Stimulated activated CD4-positive, alpha-beta T cell treated with anti-CD3 and anti-CD28 coated beads, Interleukin-4, amount 100 ng/mL, for 48 hours (primary cell): ENCODE measurements at regions not wholly inside any gene's neighbourhood (a gene's known extent, or its start where the extent isn't known, plus 50 kb on each side); places are given as distances from the start of the nearest gene placed in this dataset.

Experiments used
- DNase-seq, 2 donors: peaks; one replicate each; pipeline ENCODE4 v3.0.0-alpha.2; 2020; ENCODE audit warnings: low read depth in 2 of 2

DNA sequence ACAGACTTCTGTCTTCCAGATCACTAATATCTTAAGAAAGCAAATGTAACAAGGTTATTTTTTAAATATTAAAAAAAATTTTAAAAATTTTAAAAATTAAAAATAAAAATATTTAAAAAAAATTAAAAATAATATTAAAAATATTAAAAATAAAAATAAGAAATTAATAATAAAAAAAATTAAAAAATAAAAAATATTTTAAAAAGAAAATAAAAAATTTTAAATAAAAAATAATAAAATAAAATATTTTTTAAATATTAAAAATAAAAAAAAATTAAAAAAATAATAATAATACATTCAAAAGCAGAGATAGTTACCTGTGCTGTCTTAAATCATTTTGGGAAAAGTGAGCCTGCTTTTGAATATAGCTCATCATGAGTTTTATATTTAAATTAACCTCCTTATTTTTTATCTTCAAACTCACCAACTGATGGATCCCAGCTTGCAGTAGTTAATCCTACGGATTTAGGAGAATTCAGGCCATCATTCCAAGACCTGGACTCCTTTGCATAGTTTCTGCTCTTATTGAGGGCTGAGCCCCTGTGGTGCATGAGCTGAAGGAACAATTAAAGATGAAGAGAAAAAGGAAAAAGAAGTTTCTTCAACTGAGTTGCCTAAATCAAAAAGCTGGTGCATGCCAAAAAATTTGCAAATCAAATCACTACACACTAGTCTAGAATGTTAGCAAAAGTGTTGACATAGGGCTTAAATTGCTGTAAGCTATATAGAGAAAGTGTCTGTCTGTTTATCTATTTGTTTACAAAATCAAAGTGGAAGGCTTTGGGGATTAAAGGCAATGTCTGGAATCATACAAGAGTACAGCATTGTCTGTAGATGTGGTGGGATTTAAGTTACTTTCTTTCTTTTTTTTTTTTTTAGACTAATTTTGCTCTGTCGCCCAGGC is 50.5 kb upstream of the ZNF438 start:
- DNase-seq: no peak

GRCh38 chr10:31083765-31084184 is 52.1 kb upstream of the ZNF438 start:
- peak; percentile 50 to 62 for DNase-seq

GRCh38 chr10:31087011-31087410 is 55.3 kb upstream of the ZNF438 start:
- DNase-seq: no peak

DNA sequence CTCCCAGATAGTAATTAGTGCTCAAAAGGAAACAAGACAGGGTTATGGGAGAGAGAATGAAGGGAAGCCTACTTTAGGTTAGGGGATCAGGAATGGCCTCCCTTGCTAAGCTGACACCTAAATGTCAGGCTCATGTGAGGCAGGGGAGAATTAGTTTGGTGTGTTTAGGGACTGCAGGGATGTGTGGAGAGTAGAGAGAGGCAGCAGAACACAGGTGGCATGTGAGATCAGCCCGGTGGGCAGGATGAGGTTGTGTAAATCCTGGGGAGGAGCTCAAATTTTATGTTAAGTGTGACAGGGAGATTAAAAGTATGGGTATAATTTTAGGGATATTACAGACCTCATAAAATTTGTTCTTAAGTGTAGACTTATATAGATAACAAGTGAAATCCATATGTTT is 56.2 kb upstream of the ZNF438 start:
- no peak for DNase-seq

GRCh38 chr10:31090894-31091607 is 59.4 kb upstream of the ZNF438 start:
- DNase-seq: no peak

- no peak for DNase-seq
Measured at GRCh38 chr10:31095677-31096560, 64.3 kb upstream of the ZNF438 start.

DNA sequence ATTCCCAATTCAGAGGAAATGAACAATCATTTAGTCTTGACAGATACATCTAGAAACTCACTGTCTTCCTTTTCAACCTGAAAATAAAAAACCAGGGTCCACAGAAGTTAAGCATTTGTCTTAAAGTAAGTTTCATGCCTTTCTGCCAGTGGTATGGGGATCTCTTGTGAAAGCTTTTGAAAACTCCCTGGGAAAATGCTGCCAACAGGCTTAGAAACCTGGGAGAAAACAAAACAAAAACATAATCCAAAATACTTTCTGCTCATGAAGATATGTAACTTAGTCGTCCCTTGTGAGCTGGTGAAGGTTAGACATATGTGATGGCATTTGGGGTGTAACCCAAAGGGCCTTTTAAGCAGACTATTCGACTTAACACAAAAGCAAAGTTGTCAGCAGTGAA is 66.4 kb upstream of the ZNF438 start:
- DNase-seq: no peak

- DNase-seq: no peak
Measured at GRCh38 chr10:31099094-31099493, 67.4 kb upstream of the ZNF438 start.

GRCh38 chr10:31099664-31100063 is 68.0 kb upstream of the ZNF438 start:
- peak; percentile 30 to 39 for DNase-seq

- DNase-seq: no peak
Measured at GRCh38 chr10:31100115-31100601, 68.5 kb upstream of the ZNF438 start.

- DNase-seq: no peak
Measured at GRCh38 chr10:31100662-31101061, 69.0 kb upstream of the ZNF438 start.

GRCh38 chr10:31101123-31101522 is 69.5 kb upstream of the ZNF438 start:
- DNase-seq: peak; percentile 42 to 62

GRCh38 chr10:31102421-31102820 is 70.8 kb upstream of the ZNF438 start:
- no peak for DNase-seq

DNA sequence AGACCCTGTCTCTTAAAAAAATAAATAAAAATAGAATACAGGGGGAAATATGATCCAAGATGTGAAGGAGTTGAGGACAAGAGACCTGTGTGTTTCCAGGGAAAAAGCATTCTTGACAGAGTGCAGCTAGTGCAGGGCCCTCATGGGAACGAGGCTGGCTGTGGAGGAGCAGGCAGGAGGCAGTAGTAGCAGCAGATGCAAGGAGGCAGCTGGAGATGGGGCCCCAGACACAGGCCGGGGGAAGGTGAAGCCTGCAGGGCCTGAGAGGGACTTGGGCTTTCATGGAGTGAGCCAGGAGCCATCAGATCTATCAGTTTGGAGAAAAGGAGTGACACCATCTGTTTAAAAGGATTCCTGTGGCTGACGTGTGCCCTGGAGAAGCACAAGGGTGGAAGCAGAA is 71.4 kb upstream of the ZNF438 start:
- DNase-seq: no peak

DNA sequence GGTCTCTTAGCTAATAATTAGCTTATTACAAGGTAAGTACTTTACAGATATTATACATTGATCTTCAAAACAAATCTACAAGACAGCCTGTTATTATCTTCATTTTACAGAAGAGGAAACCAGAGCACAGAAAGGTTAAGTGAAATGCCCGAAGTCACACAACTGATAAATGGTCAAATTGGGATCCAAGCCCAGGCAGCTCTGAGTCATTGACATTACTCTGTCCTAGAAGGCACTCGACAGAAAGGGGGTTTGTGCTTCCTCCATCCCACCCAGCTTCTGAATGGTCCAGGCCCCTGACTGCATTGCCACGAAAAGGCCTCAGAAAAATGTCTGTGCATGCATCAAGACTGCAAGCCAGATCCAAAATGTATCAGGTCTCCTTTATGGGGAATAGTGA is 81.3 kb upstream of the ZNF438 start:
- DNase-seq: no peak

DNA sequence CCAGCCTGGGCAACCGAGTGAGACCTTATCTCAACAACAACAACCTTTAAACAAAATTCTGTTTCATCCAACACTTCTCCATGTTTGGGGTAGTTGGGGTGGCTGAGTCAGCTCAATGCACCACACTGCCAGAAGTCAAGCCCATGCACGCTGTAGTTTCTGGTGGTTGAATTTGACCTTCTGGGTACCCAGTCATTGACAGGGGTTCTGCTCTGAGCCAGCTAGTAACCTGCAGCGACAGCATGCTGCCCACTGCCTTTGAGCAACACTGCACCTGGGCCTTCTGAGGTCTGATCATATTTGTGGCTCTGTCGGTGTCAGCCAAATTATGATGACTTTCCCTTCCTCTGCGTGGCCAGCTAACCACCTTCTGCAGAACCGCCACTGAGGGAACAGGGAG is 84.6 kb upstream of the ZNF438 start:
- no peak for DNase-seq

DNA sequence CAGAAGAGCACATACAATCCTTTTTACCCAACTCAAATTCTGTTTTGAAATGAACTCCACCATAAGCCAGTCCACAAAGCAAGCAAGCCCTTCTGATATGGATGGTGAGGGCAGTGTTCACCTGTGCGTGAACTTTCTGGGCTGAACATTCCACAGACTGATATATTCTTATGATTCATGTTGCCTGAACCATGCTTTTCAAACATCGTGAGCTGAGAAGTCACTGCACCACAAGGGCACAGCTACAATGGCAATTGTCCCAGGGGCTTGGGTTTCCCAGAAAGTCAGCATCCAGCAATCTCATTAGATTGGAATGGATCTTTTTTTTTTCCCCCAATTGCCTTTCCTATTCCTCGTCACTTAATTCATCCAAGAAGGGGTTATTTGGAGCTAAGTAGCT is 86.9 kb upstream of the ZNF438 start:
- DNase-seq: no peak

DNA sequence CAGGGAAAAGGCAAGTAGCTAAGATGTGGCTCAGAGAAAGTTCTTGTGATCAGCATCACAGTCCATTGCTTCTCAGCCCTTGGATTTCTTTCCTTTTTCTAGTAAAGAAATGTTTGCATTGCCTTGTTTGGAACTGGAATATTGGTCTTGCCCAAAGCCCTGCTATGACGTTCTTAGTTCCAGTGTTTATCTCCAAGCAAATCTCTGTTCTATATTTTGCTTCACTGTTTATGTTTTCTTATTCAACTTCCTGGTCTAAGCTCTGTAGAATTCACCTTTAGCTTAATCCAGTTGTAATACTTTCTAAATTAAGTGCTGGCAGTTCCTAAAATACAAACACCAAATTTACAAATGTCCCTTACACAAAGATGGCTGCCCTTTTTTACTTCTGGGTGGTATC is 88.7 kb upstream of the ZNF438 start:
- no peak for DNase-seq

DNA sequence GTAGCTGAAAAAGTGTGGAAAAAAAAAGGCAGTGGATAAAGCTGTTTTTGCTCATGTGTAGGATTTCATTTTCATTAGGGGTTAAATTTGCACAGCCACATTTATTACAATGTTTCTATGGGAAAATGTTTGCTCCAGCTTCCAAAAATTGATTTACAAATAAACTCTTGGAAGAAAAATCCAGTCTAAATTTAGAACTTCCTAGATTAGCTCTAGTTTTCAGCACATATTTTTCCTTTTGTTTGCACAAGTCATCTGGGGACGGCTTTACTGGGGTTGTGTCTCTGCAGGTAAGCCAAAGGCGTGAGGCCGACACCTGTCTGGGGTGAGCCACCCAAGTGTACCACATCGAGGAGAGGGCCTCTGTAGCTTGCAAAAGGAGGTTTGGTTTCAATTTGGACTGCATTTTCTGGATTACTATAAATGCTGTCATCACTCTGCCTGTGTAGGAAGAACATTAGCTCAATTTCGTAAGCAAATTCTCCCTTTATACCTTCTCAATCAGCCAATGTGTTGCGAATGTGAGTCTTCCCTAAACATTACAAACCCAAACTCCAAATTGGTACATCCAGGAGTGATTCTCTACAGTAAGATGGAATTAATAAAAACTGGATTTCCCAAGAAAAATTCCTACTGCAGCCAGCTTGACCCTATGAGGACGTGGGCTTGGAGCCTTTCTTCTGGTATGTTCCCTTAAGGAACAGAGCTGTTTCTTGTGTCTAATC is 89.5 kb upstream of the ZNF438 start:
- no peak for DNase-seq

DNA sequence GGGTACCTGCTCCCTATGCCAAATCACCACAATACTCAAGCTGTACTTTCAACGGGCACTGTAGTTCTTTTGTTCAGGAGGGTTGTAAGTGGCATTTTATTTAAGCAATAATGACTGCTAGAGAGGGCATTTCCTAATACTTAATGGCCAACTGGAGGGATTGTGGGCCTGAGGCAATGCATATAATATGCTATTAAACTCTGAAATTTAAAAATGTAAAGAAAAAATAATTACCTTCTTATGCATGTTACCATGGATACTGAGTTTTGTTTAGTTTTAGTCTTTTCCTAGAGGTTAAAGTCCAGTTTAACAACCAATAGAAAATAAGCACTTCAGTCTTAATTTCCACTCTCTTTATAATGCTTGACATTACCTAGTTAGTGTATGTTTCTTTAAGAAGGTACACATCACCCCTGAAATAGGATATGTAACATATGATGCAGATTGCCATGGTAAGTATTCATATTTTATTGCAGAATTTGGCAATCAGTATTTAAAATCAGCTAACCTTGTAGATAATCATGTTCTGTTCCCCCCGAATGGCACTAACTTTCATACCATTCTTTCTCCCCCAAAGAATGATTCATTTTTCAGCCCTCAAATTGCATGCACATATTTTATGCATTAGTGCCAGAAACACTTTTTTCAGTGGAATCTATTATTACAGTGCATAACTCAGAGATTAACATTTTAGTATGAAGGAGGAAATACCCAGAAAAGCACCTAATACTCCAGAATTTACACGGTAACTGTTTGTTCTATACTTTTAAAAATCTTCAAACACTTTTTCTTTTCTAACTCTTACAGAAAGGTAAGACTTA is 90.3 kb upstream of the ZNF438 start:
- no peak for DNase-seq
